ENCODE measurements at regions not wholly inside any gene's neighbourhood (a gene's known extent, or its start where the extent isn't known, plus 50 kb on each side); places are given as distances from the start of the nearest gene placed in this dataset.

GRCh38 chr1:168917796-168918195 lies 188.7 kb upstream of the ATP1B1 start:
- no peak for DNase-seq (ENCODE audit: low read depth in 1 of 2, low spot score in 1 of 2)

GRCh38 chr1:168918860-168919741 lies 187.4 kb upstream of the ATP1B1 start:
- no peak for DNase-seq (ENCODE audit: low read depth in 1 of 2, low spot score in 1 of 2)

GRCh38 chr1:168920456-168921094 lies 185.9 kb upstream of the ATP1B1 start:
- no peak for DNase-seq (ENCODE audit: low read depth in 1 of 2, low spot score in 1 of 2)

- no peak for DNase-seq (ENCODE audit: low read depth in 1 of 2, low spot score in 1 of 2)
Observed at GRCh38 chr1:168921629-168922028, 184.9 kb upstream of the ATP1B1 start.

GRCh38 chr1:168923521-168924136 lies 182.9 kb upstream of the ATP1B1 start:
- DNase-seq (ENCODE audit: low read depth in 1 of 2, low spot score in 1 of 2), result no peak

GRCh38 chr1:168924976-168925375 lies 181.5 kb upstream of the ATP1B1 start:
- no peak for DNase-seq (ENCODE audit: low read depth in 1 of 2, low spot score in 1 of 2)

- DNase-seq (ENCODE audit: low read depth in 1 of 2, low spot score in 1 of 2), result no peak
Observed at GRCh38 chr1:168926236-168926635, 180.3 kb upstream of the ATP1B1 start.

GRCh38 chr1:168932539-168932938 lies 174.0 kb upstream of the ATP1B1 start:
- DNase-seq (ENCODE audit: low read depth in 1 of 2, low spot score in 1 of 2), result no peak

GRCh38 chr1:168933141-168933805 lies 173.2 kb upstream of the ATP1B1 start:
- DNase-seq (ENCODE audit: low read depth in 1 of 2, low spot score in 1 of 2), result no peak

- no peak for DNase-seq (ENCODE audit: low read depth in 1 of 2, low spot score in 1 of 2)
Observed at GRCh38 chr1:168939110-168939946, 167.2 kb upstream of the ATP1B1 start.

GRCh38 chr1:168939947-168940223 lies 166.6 kb upstream of the ATP1B1 start:
- no peak for DNase-seq (ENCODE audit: low read depth in 1 of 2, low spot score in 1 of 2)

- no peak for DNase-seq (ENCODE audit: low read depth in 1 of 2, low spot score in 1 of 2)
Observed at GRCh38 chr1:168941640-168942039, 164.8 kb upstream of the ATP1B1 start.

GRCh38 chr1:168942165-168942564 lies 164.3 kb upstream of the ATP1B1 start:
- no peak for DNase-seq (ENCODE audit: low read depth in 1 of 2, low spot score in 1 of 2)

- no peak for DNase-seq (ENCODE audit: low read depth in 1 of 2, low spot score in 1 of 2)
Observed at GRCh38 chr1:168945870-168946269, 160.6 kb upstream of the ATP1B1 start.

GRCh38 chr1:168947041-168947440 lies 159.4 kb upstream of the ATP1B1 start:
- DNase-seq (ENCODE audit: low read depth in 1 of 2, low spot score in 1 of 2), result no peak

GRCh38 chr1:168949672-168950071 lies 156.8 kb upstream of the ATP1B1 start:
- DNase-seq (ENCODE audit: low read depth in 1 of 2, low spot score in 1 of 2), result no peak

- DNase-seq (ENCODE audit: low read depth in 1 of 2, low spot score in 1 of 2), result no peak
Observed at GRCh38 chr1:168957818-168958217, 148.7 kb upstream of the ATP1B1 start.

GRCh38 chr1:168958562-168959289 lies 147.8 kb upstream of the ATP1B1 start:
- no peak for DNase-seq (ENCODE audit: low read depth in 1 of 2, low spot score in 1 of 2)

GRCh38 chr1:168959382-168959781 lies 147.1 kb upstream of the ATP1B1 start:
- DNase-seq (ENCODE audit: low read depth in 1 of 2, low spot score in 1 of 2), result no peak

GRCh38 chr1:168960114-168960513 lies 146.4 kb upstream of the ATP1B1 start:
- no peak for DNase-seq (ENCODE audit: low read depth in 1 of 2, low spot score in 1 of 2)

Data from activated T-helper 1 cell treated with anti-CD3 and anti-CD28 coated beads, Interleukin-2, amount 50 U/mL, for 16 hours (primary cell).